Kidney (tissue), 13 donors: ENCODE measurements at regions not wholly inside any gene's neighbourhood (a gene's known extent, or its start where the extent isn't known, plus 50 kb on each side); places are given as distances from the start of the nearest gene placed in this dataset.

Source experiments
- DNase-seq, 5 donors: peaks; one replicate each; pipeline ENCODE4 v3.0.0-alpha.2; 2013 to 2020
- FAIRE-seq: peaks from 2 replicates; lab custom pipeline; 2012; peaks lifted over from hg19 to GRCh38; lab: Jason Lieb, UNC
- H3K27ac ChIP-seq, 2 donors: one replicate each; pipeline ENCODE4 v1.7.0; 2013; ENCODE audit warnings: low read depth in 2 of 2, low read length in 2 of 2, inconsistent platforms in 1 of 2
- H3K27me3 ChIP-seq: one replicate; pipeline ENCODE4 v1.7.1; 2013; ENCODE audit warnings: low read length, inconsistent platforms; ENCODE audit not compliant: control insufficient read depth, insufficient read depth
- H3K36me3 ChIP-seq, 3 donors: one replicate each; pipeline versions ENCODE4 v1.7.0 to v1.7.1; 2013; ENCODE audit warnings: low read length in 3 of 3, control low read depth in 1 of 3, inconsistent platforms in 1 of 3; ENCODE audit not compliant: insufficient read depth in 3 of 3, control insufficient read depth in 2 of 3
- H3K4me1 ChIP-seq, 3 donors: one replicate each; pipeline versions ENCODE4 v1.7.0 to v1.7.1; 2013; ENCODE audit warnings: low read length in 3 of 3, inconsistent platforms in 1 of 3, low read depth in 1 of 3; ENCODE audit not compliant: control insufficient read depth in 2 of 3, insufficient read depth in 2 of 3
- H3K4me3 ChIP-seq, 3 donors: one replicate each; pipeline versions ENCODE4 v1.7.0 to v1.8.1; 2013; ENCODE audit warnings: low read length in 3 of 3, control low read depth in 1 of 3, inconsistent platforms in 1 of 3
- H3K9ac ChIP-seq, 3 donors: one replicate each; pipeline versions ENCODE4 v1.7.0 to v1.7.1; 2013; ENCODE audit warnings: low read length in 3 of 3, control low read depth in 1 of 3, inconsistent platforms in 1 of 3
- H3K9me3 ChIP-seq, 3 donors: one replicate each; pipeline versions ENCODE4 v1.7.0 to v1.7.1; 2013; ENCODE audit warnings: low read length in 3 of 3, control low read depth in 1 of 3, inconsistent platforms in 1 of 3; ENCODE audit not compliant: control insufficient read depth in 2 of 3, insufficient read depth in 1 of 3
- CTCF ChIP-seq: IDR thresholded peaks from 3 replicates; pipeline ENCODE4 v1.5.1; 2012; ENCODE audit warnings: mild to moderate bottlenecking, moderate library complexity, borderline replicate concordance; ENCODE audit not compliant: insufficient read depth; ENCODE audit errors: extremely low read depth
- intact Hi-C: fragments of 100-400 bp; cut with DNase I; formaldehyde crosslinking; loops from one replicate; pipeline ENCODE4 v1.11.1; 2022
- donor health status: control.
- donor health status: control.
- donor health status: control.
- donor health status: control.
- donor health status: control.
- donor health status: DM: yes; HTN: yes; CAD: no.
- donor health status: Normal renal cell carcinoma (clear cell type).

- H3K27ac ChIP-seq: no peak overlapping the region
- H3K4me3 ChIP-seq: no peak overlapping the region
- no peaks in the 10 kb centered on the region for H3K27me3 ChIP-seq
- no peak for TF ChIP-seq CTCF
- FAIRE-seq (no peak), DNase-seq (no peak)
- peaks cover 0 to 29% (median 0%) of the 10 kb centered on the region in 3 donors for H3K9me3 ChIP-seq
- no peaks in the 10 kb centered on the region for H3K4me1 ChIP-seq
- no peak overlapping the region for H3K9ac ChIP-seq
- intact Hi-C loops: no loop called here
- no peaks in the 10 kb centered on the region for H3K36me3 ChIP-seq
Observed at GRCh38 chr19:27694361-27695055, 1518.4 kb downstream of the UQCRFS1 start.

DNA sequence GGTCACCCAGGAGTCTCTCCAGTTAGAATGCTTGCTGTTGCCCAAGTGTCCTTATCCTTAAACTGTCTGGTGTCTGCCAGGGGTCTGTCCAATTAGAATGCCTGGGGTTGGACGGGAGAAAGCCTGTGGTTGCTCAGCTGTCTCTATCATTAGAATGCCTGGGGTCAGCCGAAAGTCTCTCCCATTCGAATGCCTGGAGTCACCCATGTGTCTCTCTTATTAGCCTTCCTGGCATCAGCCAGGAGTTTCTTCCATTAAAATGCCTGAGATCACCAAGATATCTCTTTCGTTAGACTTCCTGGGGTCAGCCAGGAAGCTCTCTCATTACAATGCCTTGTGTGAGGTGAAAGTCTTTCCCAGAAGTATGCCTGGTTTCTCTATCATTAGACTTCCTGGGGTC is 1521.0 kb downstream of the UQCRFS1 start:
- H3K4me1 ChIP-seq: no peaks in the 10 kb centered on the region
- FAIRE-seq (no peak), DNase-seq (no peak)
- no peaks in the 10 kb centered on the region for H3K27me3 ChIP-seq
- no peak overlapping the region for H3K4me3 ChIP-seq
- intact Hi-C loops: no loop called here
- no peak overlapping the region for H3K9ac ChIP-seq
- TF ChIP-seq CTCF: no peak
- H3K9me3 ChIP-seq: peaks cover 0 to 25% (median 0%) of the 10 kb centered on the region in 3 donors
- no peak overlapping the region for H3K27ac ChIP-seq
- no peaks in the 10 kb centered on the region for H3K36me3 ChIP-seq

DNA sequence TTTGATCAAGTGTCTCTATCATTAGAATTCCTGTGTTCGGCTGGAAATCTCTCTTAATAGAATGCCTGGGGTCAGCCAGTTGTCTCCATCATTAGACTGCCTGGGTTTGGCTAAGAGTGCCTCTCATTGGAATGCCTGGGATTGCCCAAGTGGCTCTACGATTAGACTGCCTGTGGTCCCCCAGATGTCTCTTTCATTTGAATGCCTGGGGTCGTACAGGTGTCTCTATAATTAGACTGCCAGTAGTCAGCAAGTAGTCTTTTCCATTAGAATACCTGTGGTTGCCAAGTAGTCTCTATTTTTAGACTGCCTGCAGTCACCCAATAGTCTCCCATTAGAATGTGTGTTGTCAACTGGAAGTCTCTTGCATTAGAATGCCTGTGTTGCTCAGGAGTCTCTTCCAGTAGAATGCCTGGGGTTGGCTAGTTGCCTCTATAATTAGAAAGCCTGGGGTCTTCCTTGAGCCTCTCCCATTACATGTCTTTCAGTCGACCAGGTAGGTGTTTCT is 1523.2 kb downstream of the UQCRFS1 start:
- no peak overlapping the region for H3K4me3 ChIP-seq
- H3K36me3 ChIP-seq: no peaks in the 10 kb centered on the region
- H3K9me3 ChIP-seq: peaks cover 0 to 29% (median 3%) of the 10 kb centered on the region in 3 donors
- no peaks in the 10 kb centered on the region for H3K27me3 ChIP-seq
- DNase-seq: no peak
- no peak for FAIRE-seq
- no peak overlapping the region for H3K27ac ChIP-seq
- intact Hi-C loops: no loop called here
- no peaks in the 10 kb centered on the region for H3K4me1 ChIP-seq
- TF ChIP-seq CTCF: no peak
- no peak overlapping the region for H3K9ac ChIP-seq
